ENCODE measurements at regions not wholly inside any gene's neighbourhood (a gene's known extent, or its start where the extent isn't known, plus 50 kb on each side); places are given as distances from the start of the nearest gene placed in this dataset.
"Not testable (repeated sequence)": the region's sequence is repeated elsewhere in the genome, so short reads cannot be mapped to it uniquely, and the experiment has no call there.

- H3K36me3 ChIP-seq, result no peaks in the 10 kb centered on the region
- DNase-seq, result no peak
Observed at GRCh38 chr7:66518151-66518691, 110.5 kb upstream of the KCTD7 start.

GRCh38 chr7:66521675-66522074 is 107.0 kb upstream of the KCTD7 start:
- Histone ChIP-seq H3K27me3 (no peaks in the 10 kb centered on the region), H3K4me3 (ENCODE audit: low read depth, low read length) (no peak overlapping the region), H3K9me3 (no peaks in the 10 kb centered on the region), H3K4me1 (no peaks in the 10 kb centered on the region), H3K36me3 (no peaks in the 10 kb centered on the region)
- TF ChIP-seq CTCF (IDR thresholded peaks at IDR 0.05; ENCODE audit: low read depth, low read length), result no peak
- DNase-seq, result no peak

More at GRCh38 chr7:66518151-66518691, 110.5 kb upstream of the KCTD7 start:
- Histone ChIP-seq H3K9me3 (no peaks in the 10 kb centered on the region), H3K4me1 (no peaks in the 10 kb centered on the region), H3K27me3 (no peaks in the 10 kb centered on the region), H3K4me3 (ENCODE audit: low read depth, low read length) (no peak overlapping the region)
- TF ChIP-seq CTCF (IDR thresholded peaks at IDR 0.05; ENCODE audit: low read depth, low read length), result no peak

GRCh38 chr7:66522518-66522917 is 106.2 kb upstream of the KCTD7 start:
- H3K4me1 ChIP-seq, result no peaks in the 10 kb centered on the region
- no peak for DNase-seq
- no peaks in the 10 kb centered on the region for H3K27me3 ChIP-seq
- no peak overlapping the region for H3K4me3 ChIP-seq (ENCODE audit: low read depth, low read length)
- peak; percentile 37 for TF ChIP-seq CTCF (IDR thresholded peaks at IDR 0.05; ENCODE audit: low read depth, low read length)
- H3K36me3 ChIP-seq, result no peaks in the 10 kb centered on the region
- no peaks in the 10 kb centered on the region for H3K9me3 ChIP-seq

GRCh38 chr7:66523409-66523808 is 105.3 kb upstream of the KCTD7 start:
- Histone ChIP-seq H3K27me3 (no peaks in the 10 kb centered on the region), H3K4me3 (ENCODE audit: low read depth, low read length) (no peak overlapping the region), H3K36me3 (no peaks in the 10 kb centered on the region), H3K4me1 (no peaks in the 10 kb centered on the region), H3K9me3 (no peaks in the 10 kb centered on the region)
- TF ChIP-seq CTCF (IDR thresholded peaks at IDR 0.05; ENCODE audit: low read depth, low read length), result no peak
- no peak for DNase-seq

GRCh38 chr7:66524738-66525137 is 103.9 kb upstream of the KCTD7 start:
- no peaks in the 10 kb centered on the region for H3K9me3 ChIP-seq
- H3K4me1 ChIP-seq, result no peaks in the 10 kb centered on the region
- no peak for DNase-seq
- H3K36me3 ChIP-seq, result no peaks in the 10 kb centered on the region
- H3K4me3 ChIP-seq (ENCODE audit: low read depth, low read length), result no peak overlapping the region
- TF ChIP-seq CTCF (IDR thresholded peaks at IDR 0.05; ENCODE audit: low read depth, low read length), result no peak
- no peaks in the 10 kb centered on the region for H3K27me3 ChIP-seq

GRCh38 chr7:66526782-66527181 is 101.9 kb upstream of the KCTD7 start:
- not testable (repeated sequence) for H3K27me3 ChIP-seq; H3K4me3 ChIP-seq (ENCODE audit: low read depth, low read length); H3K36me3 ChIP-seq; H3K4me1 ChIP-seq; DNase-seq; H3K9me3 ChIP-seq

GRCh38 chr7:66528652-66529051 is 100.0 kb upstream of the KCTD7 start:
- Histone ChIP-seq H3K4me3 (ENCODE audit: low read depth, low read length) (no peak overlapping the region), H3K36me3 (no peaks in the 10 kb centered on the region), H3K9me3 (no peaks in the 10 kb centered on the region), H3K4me1 (no peaks in the 10 kb centered on the region), H3K27me3 (no peaks in the 10 kb centered on the region)
- no peak for TF ChIP-seq CTCF (IDR thresholded peaks at IDR 0.05; ENCODE audit: low read depth, low read length)
- DNase-seq, result no peak
